ENCODE measurements at regions not wholly inside any gene's neighbourhood (a gene's known extent, or its start where the extent isn't known, plus 50 kb on each side); places are given as distances from the start of the nearest gene placed in this dataset.
A peak's percentile ranks its signal among the peaks of the same experiment; 100 is the strongest.

DNA sequence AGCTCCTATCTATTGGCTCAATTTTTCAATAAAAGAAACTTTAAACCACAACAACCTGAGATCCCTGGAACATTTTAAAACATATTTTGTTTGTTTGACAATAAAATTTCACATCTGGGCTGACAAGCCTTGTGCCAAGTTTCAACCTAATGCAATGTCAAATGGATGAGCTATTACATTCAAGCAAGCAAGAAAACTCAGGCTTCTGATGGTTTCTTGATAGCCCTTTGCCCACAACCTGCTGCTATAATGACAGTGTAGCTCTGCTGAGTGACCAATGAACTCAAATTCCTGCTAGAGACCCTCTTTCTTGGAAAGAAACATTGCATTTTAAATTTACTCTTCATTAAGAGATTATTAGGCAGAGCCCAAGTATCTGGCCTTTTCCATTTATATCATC, 472.9 kb downstream of the ARHGEF28 start:
- no peak for DNase-seq (ENCODE audit: low read depth, low spot score)
- intact Hi-C loops (cut with micrococcal nuclease) (loop anchor here (2.0 kb wide), 1 partner anchor 28 kb away; no protein-coding TSS in a partner anchor), dilution Hi-C loops (cut with MboI; ENCODE audit: extremely low pct_ligation_motif_present, low sequenced_read_pairs) (no loop called here)
- TF ChIP-seq POLR2AphosphoS5 (IDR thresholded peaks at IDR 0.05; ENCODE audit: insufficient read depth, low read depth, low read length) (no peak), POLR2A (IDR thresholded peaks at IDR 0.05; ENCODE audit: low read depth, low read length) (no peak)
- TF ChIP-seq, protein P1, sequence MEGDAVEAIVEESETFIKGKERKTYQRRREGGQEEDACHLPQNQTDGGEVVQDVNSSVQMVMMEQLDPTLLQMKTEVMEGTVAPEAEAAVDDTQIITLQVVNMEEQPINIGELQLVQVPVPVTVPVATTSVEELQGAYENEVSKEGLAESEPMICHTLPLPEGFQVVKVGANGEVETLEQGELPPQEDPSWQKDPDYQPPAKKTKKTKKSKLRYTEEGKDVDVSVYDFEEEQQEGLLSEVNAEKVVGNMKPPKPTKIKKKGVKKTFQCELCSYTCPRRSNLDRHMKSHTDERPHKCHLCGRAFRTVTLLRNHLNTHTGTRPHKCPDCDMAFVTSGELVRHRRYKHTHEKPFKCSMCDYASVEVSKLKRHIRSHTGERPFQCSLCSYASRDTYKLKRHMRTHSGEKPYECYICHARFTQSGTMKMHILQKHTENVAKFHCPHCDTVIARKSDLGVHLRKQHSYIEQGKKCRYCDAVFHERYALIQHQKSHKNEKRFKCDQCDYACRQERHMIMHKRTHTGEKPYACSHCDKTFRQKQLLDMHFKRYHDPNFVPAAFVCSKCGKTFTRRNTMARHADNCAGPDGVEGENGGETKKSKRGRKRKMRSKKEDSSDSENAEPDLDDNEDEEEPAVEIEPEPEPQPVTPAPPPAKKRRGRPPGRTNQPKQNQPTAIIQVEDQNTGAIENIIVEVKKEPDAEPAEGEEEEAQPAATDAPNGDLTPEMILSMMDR (IDR thresholded peaks at IDR 0.05; ENCODE audit: extremely low read depth in 1 of 2, insufficient read depth in 1 of 2, low read depth in 1 of 2, low read length in 2 of 2) = no peak
- BruUV-seq (replicated peaks) = no TSS peak
- ChIA-PET CTCF (interaction anchor here (0.9 to 1.0 kb wide), 2 partner anchors 9 to 43 kb away, joined by 3 read pairs; no protein-coding TSS in a partner anchor), POLR2A (no interaction called here)
- peaks cover 7% of the 10 kb centered on the region for H3K4me1 ChIP-seq (ENCODE audit: control insufficient read depth, extremely low read depth, insufficient read depth, low read length)
- no peak overlapping the region for H2AFZ ChIP-seq (ENCODE audit: low read depth, low read length)
- H3K27me3 ChIP-seq (ENCODE audit: control insufficient read depth in 2 of 2, insufficient read depth in 2 of 2, low read length in 2 of 2) = no peaks in the 10 kb centered on the region
- H3K79me2 ChIP-seq (ENCODE audit: control insufficient read depth, insufficient read depth, low read length) = no peaks in the 10 kb centered on the region
- no peak for FAIRE-seq
- no peak overlapping the region for H3K27ac ChIP-seq (ENCODE audit: insufficient read depth, low read depth, low read length)
- no peaks in the 10 kb centered on the region for H3K9me1 ChIP-seq (replicated peaks; ENCODE audit: control insufficient read depth, extremely low read depth, insufficient read depth, low read length)
- no peak overlapping the region for H3K9ac ChIP-seq (replicated peaks; ENCODE audit: extremely low read depth, insufficient read depth, low read length)
- no peak overlapping the region for H3K4me3 ChIP-seq (replicated peaks in 1 of 3; ENCODE audit: insufficient read depth in 1 of 3, low read depth in 1 of 3, low read length in 3 of 3)
- no peaks in the 10 kb centered on the region for H3K9me3 ChIP-seq (replicated peaks; ENCODE audit: control insufficient read depth, insufficient read depth, low read length)
- H3K4me2 ChIP-seq (ENCODE audit: insufficient read depth, low read length) = no peak overlapping the region
- no peaks in the 10 kb centered on the region for H4K20me1 ChIP-seq (replicated peaks; ENCODE audit: control insufficient read depth, extremely low read depth, insufficient read depth, low read length)
- H3K36me3 ChIP-seq (ENCODE audit: control insufficient read depth in 2 of 2, extremely low read depth in 1 of 2, insufficient read depth in 2 of 2, low read length in 2 of 2) = no peaks in the 10 kb centered on the region

DNA sequence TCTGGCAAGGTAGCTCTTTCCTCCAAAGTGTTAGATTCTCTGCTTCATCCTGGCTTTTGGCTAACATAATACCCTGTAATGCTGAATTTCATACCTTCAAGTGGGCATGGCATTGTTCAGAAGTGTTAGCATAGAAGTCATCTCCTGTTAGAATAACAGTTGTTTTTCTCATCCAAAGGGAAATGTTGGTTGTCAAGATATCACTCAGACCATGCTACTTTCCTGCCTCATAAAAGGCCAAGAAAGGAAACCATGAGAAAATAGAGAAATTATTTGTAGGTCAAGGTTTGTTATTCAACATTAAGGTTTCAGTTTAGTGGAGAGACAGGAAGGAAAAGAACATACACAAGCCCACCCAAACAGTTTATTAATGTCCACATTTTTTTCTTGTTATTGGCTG, 472.5 kb downstream of the ARHGEF28 start:
- dilution Hi-C loops (cut with MboI; ENCODE audit: extremely low pct_ligation_motif_present, low sequenced_read_pairs) (no loop called here), intact Hi-C loops (cut with micrococcal nuclease) (loop anchor here (2.0 kb wide), 1 partner anchor 28 kb away; no protein-coding TSS in a partner anchor)
- DNase-seq (ENCODE audit: low read depth, low spot score) = peak; percentile 92
- H2AFZ ChIP-seq (ENCODE audit: low read depth, low read length) = no peak overlapping the region
- H3K27me3 ChIP-seq (ENCODE audit: control insufficient read depth in 2 of 2, insufficient read depth in 2 of 2, low read length in 2 of 2) = no peaks in the 10 kb centered on the region
- H3K4me1 ChIP-seq (ENCODE audit: control insufficient read depth, extremely low read depth, insufficient read depth, low read length) = peaks cover 7% of the 10 kb centered on the region
- no peak overlapping the region for H3K9ac ChIP-seq (replicated peaks; ENCODE audit: extremely low read depth, insufficient read depth, low read length)
- FAIRE-seq = no peak
- H3K4me2 ChIP-seq (ENCODE audit: insufficient read depth, low read length) = no peak overlapping the region
- ChIA-PET POLR2A (no interaction called here), CTCF (interaction anchor here (0.9 to 1.0 kb wide), 2 partner anchors 10 to 42 kb away, joined by 3 read pairs; no protein-coding TSS in a partner anchor)
- H4K20me1 ChIP-seq (replicated peaks; ENCODE audit: control insufficient read depth, extremely low read depth, insufficient read depth, low read length) = no peaks in the 10 kb centered on the region
- no peaks in the 10 kb centered on the region for H3K9me3 ChIP-seq (replicated peaks; ENCODE audit: control insufficient read depth, insufficient read depth, low read length)
- H3K79me2 ChIP-seq (ENCODE audit: control insufficient read depth, insufficient read depth, low read length) = no peaks in the 10 kb centered on the region
- no peak overlapping the region for H3K4me3 ChIP-seq (replicated peaks in 1 of 3; ENCODE audit: insufficient read depth in 1 of 3, low read depth in 1 of 3, low read length in 3 of 3)
- H3K9me1 ChIP-seq (replicated peaks; ENCODE audit: control insufficient read depth, extremely low read depth, insufficient read depth, low read length) = no peaks in the 10 kb centered on the region
- BruUV-seq (replicated peaks) = no TSS peak
- no peak for TF ChIP-seq POLR2AphosphoS5 (IDR thresholded peaks at IDR 0.05; ENCODE audit: insufficient read depth, low read depth, low read length)
- no peak overlapping the region for H3K27ac ChIP-seq (ENCODE audit: insufficient read depth, low read depth, low read length)
- no peaks in the 10 kb centered on the region for H3K36me3 ChIP-seq (ENCODE audit: control insufficient read depth in 2 of 2, extremely low read depth in 1 of 2, insufficient read depth in 2 of 2, low read length in 2 of 2)

Data from endothelial cell of umbilical vein (primary cell).